Lower leg skin (tissue), 4 donors: ENCODE measurements at regions not wholly inside any gene's neighbourhood (a gene's known extent, or its start where the extent isn't known, plus 50 kb on each side); places are given as distances from the start of the nearest gene placed in this dataset.

Source experiments
- DNase-seq, 2 donors: peaks; one replicate each; pipeline ENCODE4 v3.0.0-alpha.2; 2019; ENCODE audit warnings: low spot score in 2 of 2
- H3K4me3 ChIP-seq: fragments of 200-600 bp; sonication (generic); 2 replicates; pipeline ENCODE4 v1.5.1; 2017; ENCODE audit warnings: mild to moderate bottlenecking, low read depth; ENCODE audit not compliant: poor library complexity, severe bottlenecking
- CTCF ChIP-seq, 3 donors: fragments of 450-650 bp; IDR thresholded peaks; one replicate each; pipeline ENCODE4 v1.5.1; 2016; ENCODE audit warnings: antibody characterized with exemption in 3 of 3, mild to moderate bottlenecking in 3 of 3, moderate library complexity in 2 of 3
- POLR2A ChIP-seq, 2 donors: fragments of 450-650 bp; IDR thresholded peaks; one replicate each; pipeline ENCODE4 v1.6.1; 2016 to 2017; ENCODE audit warnings: antibody characterized with exemption in 2 of 2, mild to moderate bottlenecking in 1 of 2, moderate library complexity in 1 of 2
- WGBS, 2 donors: methylation state at CpG; one replicate each; pipeline ENCODE4 v1.1.5; 2018; 5-methylcytosine and 5-hydroxymethylcytosine counted together
- intact Hi-C: fragments of 100-400 bp; cut with DNase I; formaldehyde crosslinking; loops from one replicate; pipeline ENCODE4 v1.15.0; 2023; ENCODE audit warnings: low total_unique reads

- no peak overlapping the region for H3K4me3 ChIP-seq
- no peak for DNase-seq
- intact Hi-C loops: no loop called here
- 70 to 76% methylated on average over 4 of the region's 4 CpGs for WGBS, 2 donors
- no peak for TF ChIP-seq POLR2A (IDR thresholded peaks at IDR 0.05)
- no peak for TF ChIP-seq CTCF (IDR thresholded peaks at IDR 0.05)
These were observed 74.7 kb upstream of the MDM1 start for GRCh38 chr12:68406911-68407310.

DNA sequence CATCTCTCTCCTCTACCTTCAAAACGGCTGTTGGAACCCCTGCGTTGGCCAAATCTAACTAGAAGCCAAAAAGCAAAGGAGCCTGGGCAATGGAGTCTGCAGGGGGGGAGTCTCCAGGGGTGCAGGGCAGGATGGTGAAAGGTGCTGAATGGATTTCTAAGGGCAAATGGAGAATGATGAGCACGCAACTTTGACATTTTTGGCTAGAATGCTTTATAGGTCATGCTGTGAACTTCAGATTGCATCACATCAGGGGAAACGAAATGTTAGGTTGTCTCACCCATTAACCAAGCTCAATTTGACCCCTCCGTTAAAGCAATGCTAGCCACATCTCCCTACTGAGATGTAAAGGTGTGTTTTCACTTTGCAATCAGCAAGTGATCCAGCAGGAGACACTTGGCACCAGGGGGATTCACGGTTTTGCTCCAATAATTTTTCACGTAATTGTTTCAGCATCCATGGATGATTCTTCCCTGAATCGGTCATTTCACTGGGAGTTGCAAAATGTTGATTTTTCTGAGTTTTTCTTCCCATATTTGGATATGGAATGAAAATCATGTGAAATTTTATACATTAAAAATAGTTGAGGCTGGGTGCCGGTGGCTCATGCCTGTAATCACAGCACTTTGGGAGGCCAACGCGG is 78.0 kb upstream of the MDM1 start:
- no peak for DNase-seq
- H3K4me3 ChIP-seq: no peak overlapping the region
- intact Hi-C loops: no loop called here
- TF ChIP-seq CTCF (IDR thresholded peaks at IDR 0.05): no peak
- 80 to 85% methylated on average over 11 of the region's 11 CpGs for WGBS, 2 donors

GRCh38 chr12:68411371-68411770 is 79.2 kb upstream of the MDM1 start:
- WGBS, 2 donors: 84 to 91% methylated on average over 9 of the region's 9 CpGs
- intact Hi-C loops: no loop called here
- TF ChIP-seq CTCF (IDR thresholded peaks at IDR 0.05) (no peak), POLR2A (IDR thresholded peaks at IDR 0.05) (no peak)
- DNase-seq: no peak
- no peak overlapping the region for H3K4me3 ChIP-seq

DNA sequence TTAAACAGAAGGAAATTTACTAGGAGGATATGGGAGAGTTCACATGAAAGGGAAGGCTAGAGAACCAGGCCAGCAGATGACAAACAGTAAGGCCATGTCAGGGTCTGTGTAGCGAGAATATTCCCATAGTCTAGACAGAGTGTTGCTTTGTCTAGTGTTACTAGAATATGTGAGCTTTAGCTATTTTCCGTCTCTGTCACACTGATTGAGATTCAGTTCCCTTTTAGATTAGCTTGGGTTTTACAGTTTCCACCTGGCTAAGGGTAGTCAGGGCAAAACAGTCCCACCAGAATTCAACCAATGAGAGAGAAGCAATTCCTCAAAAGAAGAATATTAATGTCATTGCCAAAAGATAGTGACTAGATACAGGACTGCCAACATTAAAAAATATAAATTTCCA is 82.8 kb upstream of the MDM1 start:
- DNase-seq: no peak
- WGBS, 2 donors: 90 to 94% methylated on average over 2 of the region's 2 CpGs
- TF ChIP-seq POLR2A (IDR thresholded peaks at IDR 0.05): no peak
- no peak for TF ChIP-seq CTCF (IDR thresholded peaks at IDR 0.05)
- no peak overlapping the region for H3K4me3 ChIP-seq
- intact Hi-C loops: no loop called here

GRCh38 chr12:68416350-68416749 is 84.2 kb upstream of the MDM1 start:
- WGBS, 2 donors: 93 to 95% methylated on average over 6 of the region's 6 CpGs
- intact Hi-C loops: no loop called here
- no peak for DNase-seq
- no peak overlapping the region for H3K4me3 ChIP-seq
- no peak for TF ChIP-seq CTCF (IDR thresholded peaks at IDR 0.05)
- TF ChIP-seq POLR2A (IDR thresholded peaks at IDR 0.05): no peak

DNA sequence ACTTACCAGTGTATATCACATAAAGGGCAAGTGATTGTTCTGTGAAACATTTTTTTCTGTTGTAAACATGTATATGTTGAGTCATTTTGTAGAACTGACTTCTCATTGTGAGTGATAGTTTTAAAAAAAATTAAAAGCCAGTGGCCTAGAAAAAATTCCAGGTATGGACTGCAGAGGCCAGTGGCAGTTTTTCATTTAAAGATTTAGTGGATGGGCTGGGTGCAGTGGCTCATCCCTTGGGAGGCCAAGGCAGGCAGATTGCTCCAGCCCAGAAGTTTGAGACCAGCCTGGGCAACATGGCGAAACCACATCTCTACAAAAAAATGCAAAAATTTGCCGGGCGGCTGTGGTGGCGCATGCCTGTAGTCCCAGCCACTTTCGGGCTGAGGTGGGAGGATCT is 84.7 kb upstream of the MDM1 start:
- H3K4me3 ChIP-seq: no peak overlapping the region
- TF ChIP-seq CTCF (IDR thresholded peaks at IDR 0.05) (no peak), POLR2A (IDR thresholded peaks at IDR 0.05) (no peak)
- intact Hi-C loops: no loop called here
- WGBS, 2 donors: 97 to 99% methylated on average over 5 of the region's 5 CpGs
- no peak for DNase-seq
